ENCODE measurements at regions not wholly inside any gene's neighbourhood (a gene's known extent, or its start where the extent isn't known, plus 50 kb on each side); places are given as distances from the start of the nearest gene placed in this dataset.

DNA sequence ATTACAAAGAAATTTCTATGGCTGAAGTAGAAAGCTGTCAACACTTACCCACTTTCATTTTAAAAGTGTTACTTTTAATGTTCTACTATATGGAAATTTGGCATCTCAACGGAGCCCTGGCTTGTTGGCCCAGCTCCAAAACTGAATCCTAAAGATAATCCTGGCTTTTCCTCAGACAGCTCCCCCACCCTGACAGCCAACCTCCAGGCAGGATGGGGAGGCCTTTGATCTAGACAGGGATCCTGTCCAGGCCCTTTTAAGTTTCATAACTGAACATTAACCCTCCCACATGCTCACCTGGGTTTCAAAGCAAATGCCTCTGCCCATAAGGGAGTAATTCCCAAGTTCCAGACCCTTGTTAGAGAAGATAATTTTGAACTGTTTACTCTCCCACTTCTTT, 99.3 kb upstream of the RALGPS2 start:
- BruUV-seq (replicated peaks): no TSS peak
- TF ChIP-seq CTCF (conservative IDR thresholded peaks at IDR 0.05) (no peak), EZH2 (IDR thresholded peaks at IDR 0.05; ENCODE audit: low read depth) (no peak)
- no peaks in the 10 kb centered on the region for H3K9me3 ChIP-seq (ENCODE audit: insufficient read depth, low read depth)
- intact Hi-C loops (cut with micrococcal nuclease; ENCODE audit: unreplicated experiment): no loop called here
- no peaks in the 10 kb centered on the region for H4K20me1 ChIP-seq (ENCODE audit: insufficient read depth)
- no peaks in the 10 kb centered on the region for H3K4me1 ChIP-seq (replicated peaks; ENCODE audit: insufficient read depth)
- H2AFZ ChIP-seq: no peak overlapping the region
- CTCF ChIA-PET: interaction anchor here (0.6 kb wide), 1 partner anchor 439 kb away, joined by 3 read pairs; no protein-coding TSS in a partner anchor
- H3K36me3 ChIP-seq (ENCODE audit: low read depth): no peaks in the 10 kb centered on the region
- H3F3A ChIP-seq (ENCODE audit: insufficient read depth, low read depth): no peaks in the 10 kb centered on the region
- no peaks in the 10 kb centered on the region for H3K9me2 ChIP-seq (ENCODE audit: insufficient read depth)
- DNase-seq: no peak
- H3K27ac ChIP-seq: no peak overlapping the region
- no peaks in the 10 kb centered on the region for H3K79me2 ChIP-seq (ENCODE audit: low read depth)
- POLR2A ChIA-PET (ENCODE audit: unreplicated experiment): interaction anchor here (0.7 kb wide), 1 partner anchor 12 kb away, joined by 15 read pairs; no protein-coding TSS in a partner anchor
- no peaks in the 10 kb centered on the region for H3K27me3 ChIP-seq (ENCODE audit: insufficient read depth, low read depth)
- no peak overlapping the region for H3K4me3 ChIP-seq
- H3K4me2 ChIP-seq: no peak overlapping the region

- H3K4me2 ChIP-seq: no peak overlapping the region
- no peaks in the 10 kb centered on the region for H3K4me1 ChIP-seq (replicated peaks; ENCODE audit: insufficient read depth)
- no peak overlapping the region for H2AFZ ChIP-seq
- no peaks in the 10 kb centered on the region; the same call in 1 of the 2 replicates for H3F3A ChIP-seq (ENCODE audit: insufficient read depth, low read depth)
- no peaks in the 10 kb centered on the region for H4K20me1 ChIP-seq (ENCODE audit: insufficient read depth)
- no peaks in the 10 kb centered on the region for H3K79me2 ChIP-seq (ENCODE audit: low read depth)
- CTCF ChIA-PET: no interaction called here
- no TSS peak for BruUV-seq (replicated peaks)
- DNase-seq: no peak
- no peak overlapping the region for H3K27ac ChIP-seq
- no peak overlapping the region for H3K4me3 ChIP-seq
- TF ChIP-seq CTCF (conservative IDR thresholded peaks at IDR 0.05) (no peak), EZH2 (IDR thresholded peaks at IDR 0.05; ENCODE audit: low read depth) (no peak)
- H3K9me3 ChIP-seq (ENCODE audit: insufficient read depth, low read depth): no peaks in the 10 kb centered on the region
- no peaks in the 10 kb centered on the region for H3K27me3 ChIP-seq (ENCODE audit: insufficient read depth, low read depth)
- H3K36me3 ChIP-seq (ENCODE audit: low read depth): no peaks in the 10 kb centered on the region
- intact Hi-C loops (cut with micrococcal nuclease; ENCODE audit: unreplicated experiment): no loop called here
- POLR2A ChIA-PET (ENCODE audit: unreplicated experiment): no interaction called here
- H3K9me2 ChIP-seq (ENCODE audit: insufficient read depth): no peaks in the 10 kb centered on the region
These were observed 98.0 kb upstream of the RALGPS2 start for GRCh38 chr1:178627037-178627436.

- H3F3A ChIP-seq (ENCODE audit: insufficient read depth, low read depth): peaks cover 9% of the 10 kb centered on the region; the same call in 1 of the 2 replicates
- CTCF ChIA-PET: no interaction called here
- no TSS peak for BruUV-seq (replicated peaks)
These were observed 96.3 kb upstream of the RALGPS2 start for GRCh38 chr1:178628637-178629251.

More at GRCh38 chr1:178628637-178629251, 96.3 kb upstream of the RALGPS2 start:
- no peak overlapping the region for H3K27ac ChIP-seq
- H4K20me1 ChIP-seq (ENCODE audit: insufficient read depth): no peaks in the 10 kb centered on the region
- H3K79me2 ChIP-seq (ENCODE audit: low read depth): no peaks in the 10 kb centered on the region
- POLR2A ChIA-PET (ENCODE audit: unreplicated experiment): interaction anchor here (0.7 kb wide), 1 partner anchor 228 kb away, joined by 3 read pairs; no protein-coding TSS in a partner anchor
- no peaks in the 10 kb centered on the region for H3K9me2 ChIP-seq (ENCODE audit: insufficient read depth)
- H3K4me2 ChIP-seq: no peak overlapping the region
- intact Hi-C loops (cut with micrococcal nuclease; ENCODE audit: unreplicated experiment): no loop called here
- no peaks in the 10 kb centered on the region for H3K9me3 ChIP-seq (ENCODE audit: insufficient read depth, low read depth)
- no peaks in the 10 kb centered on the region for H3K27me3 ChIP-seq (ENCODE audit: insufficient read depth, low read depth)
- H3K36me3 ChIP-seq (ENCODE audit: low read depth): no peaks in the 10 kb centered on the region
- TF ChIP-seq EZH2 (IDR thresholded peaks at IDR 0.05; ENCODE audit: low read depth) (no peak), CTCF (conservative IDR thresholded peaks at IDR 0.05) (no peak)
- no peak overlapping the region for H2AFZ ChIP-seq
- H3K4me3 ChIP-seq: no peak overlapping the region
- 0 out of 2 replicates have a peak, but pooled peaks cover 13% of the 10 kb centered on the region for H3K4me1 ChIP-seq (replicated peaks; ENCODE audit: insufficient read depth)
- no peak for DNase-seq

All from PC-9 (cell line).